ENCODE measurements at regions not wholly inside any gene's neighbourhood (a gene's known extent, or its start where the extent isn't known, plus 50 kb on each side); places are given as distances from the start of the nearest gene placed in this dataset.

- no peak for DNase-seq (ENCODE audit: low read depth)
Measured at GRCh38 chr13:40146611-40147117, 491.2 kb downstream of the COG6 start.

GRCh38 chr13:40148101-40148500, 492.6 kb downstream of the COG6 start:
- no peak for DNase-seq (ENCODE audit: low read depth)

GRCh38 chr13:40148742-40149141, 493.3 kb downstream of the COG6 start:
- DNase-seq (ENCODE audit: low read depth), result no peak

- no peak for DNase-seq (ENCODE audit: low read depth)
Measured at GRCh38 chr13:40149611-40150274, 494.3 kb downstream of the COG6 start.

- no peak for DNase-seq (ENCODE audit: low read depth)
Measured at GRCh38 chr13:40151673-40152072, 496.2 kb downstream of the COG6 start.

GRCh38 chr13:40152145-40152544, 496.7 kb downstream of the COG6 start:
- peak; percentile 41 for DNase-seq (ENCODE audit: low read depth)

GRCh38 chr13:40152922-40153321, 497.5 kb downstream of the COG6 start:
- DNase-seq (ENCODE audit: low read depth), result no peak

GRCh38 chr13:40153516-40153915, 498.1 kb downstream of the COG6 start:
- no peak for DNase-seq (ENCODE audit: low read depth)

GRCh38 chr13:40155201-40155600, 499.7 kb downstream of the COG6 start:
- no peak for DNase-seq (ENCODE audit: low read depth)

- no peak for DNase-seq (ENCODE audit: low read depth)
Measured at GRCh38 chr13:40158218-40158617, 502.8 kb downstream of the COG6 start.

GRCh38 chr13:40158757-40159156, 503.3 kb downstream of the COG6 start:
- no peak for DNase-seq (ENCODE audit: low read depth)

GRCh38 chr13:40159736-40160135, 504.3 kb downstream of the COG6 start:
- no peak for DNase-seq (ENCODE audit: low read depth)

- DNase-seq (ENCODE audit: low read depth), result no peak
Measured at GRCh38 chr13:40160618-40161350, 505.3 kb downstream of the COG6 start.

- DNase-seq (ENCODE audit: low read depth), result no peak
Measured at GRCh38 chr13:40161351-40161810, 505.1 kb downstream of the FOXO1 start.

- DNase-seq (ENCODE audit: low read depth), result no peak
Measured at GRCh38 chr13:40161931-40162330, 504.5 kb downstream of the FOXO1 start.

- no peak for DNase-seq (ENCODE audit: low read depth)
Measured at GRCh38 chr13:40163066-40164000, 503.1 kb downstream of the FOXO1 start.

- DNase-seq (ENCODE audit: low read depth), result no peak
Measured at GRCh38 chr13:40164133-40164532, 502.3 kb downstream of the FOXO1 start.

- no peak for DNase-seq (ENCODE audit: low read depth)
Measured at GRCh38 chr13:40165316-40165932, 501.0 kb downstream of the FOXO1 start.

- DNase-seq (ENCODE audit: low read depth), result no peak
Measured at GRCh38 chr13:40167327-40167726, 499.1 kb downstream of the FOXO1 start.

GRCh38 chr13:40168425-40169166, 497.8 kb downstream of the FOXO1 start:
- no peak for DNase-seq (ENCODE audit: low read depth)

- DNase-seq (ENCODE audit: low read depth), result no peak
Measured at GRCh38 chr13:40169476-40169875, 497.0 kb downstream of the FOXO1 start.

Measured in HS-27A (cell line).